ENCODE measurements at regions not wholly inside any gene's neighbourhood (a gene's known extent, or its start where the extent isn't known, plus 50 kb on each side); places are given as distances from the start of the nearest gene placed in this dataset.

GRCh38 chr5:97443740-97444139 is 260.7 kb upstream of the RIOK2 start:
- TF ChIP-seq, protein P1, sequence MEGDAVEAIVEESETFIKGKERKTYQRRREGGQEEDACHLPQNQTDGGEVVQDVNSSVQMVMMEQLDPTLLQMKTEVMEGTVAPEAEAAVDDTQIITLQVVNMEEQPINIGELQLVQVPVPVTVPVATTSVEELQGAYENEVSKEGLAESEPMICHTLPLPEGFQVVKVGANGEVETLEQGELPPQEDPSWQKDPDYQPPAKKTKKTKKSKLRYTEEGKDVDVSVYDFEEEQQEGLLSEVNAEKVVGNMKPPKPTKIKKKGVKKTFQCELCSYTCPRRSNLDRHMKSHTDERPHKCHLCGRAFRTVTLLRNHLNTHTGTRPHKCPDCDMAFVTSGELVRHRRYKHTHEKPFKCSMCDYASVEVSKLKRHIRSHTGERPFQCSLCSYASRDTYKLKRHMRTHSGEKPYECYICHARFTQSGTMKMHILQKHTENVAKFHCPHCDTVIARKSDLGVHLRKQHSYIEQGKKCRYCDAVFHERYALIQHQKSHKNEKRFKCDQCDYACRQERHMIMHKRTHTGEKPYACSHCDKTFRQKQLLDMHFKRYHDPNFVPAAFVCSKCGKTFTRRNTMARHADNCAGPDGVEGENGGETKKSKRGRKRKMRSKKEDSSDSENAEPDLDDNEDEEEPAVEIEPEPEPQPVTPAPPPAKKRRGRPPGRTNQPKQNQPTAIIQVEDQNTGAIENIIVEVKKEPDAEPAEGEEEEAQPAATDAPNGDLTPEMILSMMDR (conservative IDR thresholded peaks at IDR 0.05; ENCODE audit: low read depth, low read length): no peak
- no peak overlapping the region for H3K4me3 ChIP-seq (ENCODE audit: low read length)
- no peak for DNase-seq (ENCODE audit: low read depth)

GRCh38 chr5:97449172-97449571 is 266.1 kb upstream of the RIOK2 start:
- DNase-seq (ENCODE audit: low read depth): no peak
- H3K4me3 ChIP-seq (ENCODE audit: low read length): no peak overlapping the region
- TF ChIP-seq, protein P1 (conservative IDR thresholded peaks at IDR 0.05; ENCODE audit: low read depth, low read length): no peak

- H3K4me3 ChIP-seq (ENCODE audit: low read length): no peak overlapping the region
- DNase-seq (ENCODE audit: low read depth): no peak
- TF ChIP-seq, protein P1 (conservative IDR thresholded peaks at IDR 0.05; ENCODE audit: low read depth, low read length): no peak
Measured at GRCh38 chr5:97452646-97453045, 269.6 kb upstream of the RIOK2 start.

DNA sequence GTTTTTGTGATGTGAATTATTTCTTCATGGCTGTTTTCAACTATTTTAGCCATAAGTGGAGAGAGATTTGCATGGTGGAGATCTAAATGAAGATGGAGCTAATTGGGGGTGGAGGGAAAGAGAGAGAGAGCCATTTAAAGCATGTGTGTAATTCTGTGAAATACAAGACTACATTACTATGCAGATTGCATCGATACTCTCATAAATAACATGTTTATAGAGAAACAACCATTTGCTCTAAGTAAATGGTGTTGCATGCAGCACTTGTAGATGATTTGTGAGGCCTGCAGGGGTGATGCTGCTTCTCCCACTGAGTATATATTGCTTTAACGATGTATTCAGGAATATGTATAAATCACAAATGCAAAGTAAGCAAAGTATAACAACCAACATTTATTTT is 270.2 kb upstream of the RIOK2 start:
- no peak for DNase-seq (ENCODE audit: low read depth)
- no peak overlapping the region for H3K4me3 ChIP-seq (ENCODE audit: low read length)
- TF ChIP-seq, protein P1 (conservative IDR thresholded peaks at IDR 0.05; ENCODE audit: low read depth, low read length): no peak

- no peak for DNase-seq (ENCODE audit: low read depth)
- no peak overlapping the region for H3K4me3 ChIP-seq (ENCODE audit: low read length)
- TF ChIP-seq, protein P1 (conservative IDR thresholded peaks at IDR 0.05; ENCODE audit: low read depth, low read length): no peak
Measured at GRCh38 chr5:97454015-97454414, 271.0 kb upstream of the RIOK2 start.

DNA sequence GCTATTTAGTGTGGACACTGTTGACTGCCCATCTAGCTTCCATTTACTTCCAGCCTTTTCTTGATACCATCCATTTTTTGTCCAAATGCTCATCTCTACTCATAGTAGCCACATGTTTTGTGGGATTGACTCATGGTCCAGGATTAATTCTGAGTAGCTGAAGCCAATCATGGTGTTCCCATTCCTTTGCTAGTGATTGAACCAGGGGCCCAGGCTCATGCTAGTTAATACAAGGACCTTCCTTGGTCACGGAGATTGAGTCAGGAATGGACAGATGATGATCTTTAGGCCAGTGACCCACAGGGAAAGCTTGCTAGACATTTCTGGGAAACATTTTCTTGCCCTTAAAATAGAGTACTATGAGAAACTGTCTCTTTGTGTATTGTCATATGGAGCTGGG is 272.9 kb upstream of the RIOK2 start:
- TF ChIP-seq, protein P1 (conservative IDR thresholded peaks at IDR 0.05; ENCODE audit: low read depth, low read length): no peak
- DNase-seq (ENCODE audit: low read depth): no peak
- H3K4me3 ChIP-seq (ENCODE audit: low read length): no peak overlapping the region

- H3K4me3 ChIP-seq (ENCODE audit: low read length): no peak overlapping the region
- TF ChIP-seq, protein P1 (conservative IDR thresholded peaks at IDR 0.05; ENCODE audit: low read depth, low read length): no peak
- DNase-seq (ENCODE audit: low read depth): no peak
Measured at GRCh38 chr5:97458851-97459250, 275.8 kb upstream of the RIOK2 start.

Data from retinal pigment epithelial cell (primary cell).